ENCODE measurements at regions not wholly inside any gene's neighbourhood (a gene's known extent, or its start where the extent isn't known, plus 50 kb on each side); places are given as distances from the start of the nearest gene placed in this dataset.
"Not testable (repeated sequence)": the region's sequence is repeated elsewhere in the genome, so short reads cannot be mapped to it uniquely, and the experiment has no call there.

DNA sequence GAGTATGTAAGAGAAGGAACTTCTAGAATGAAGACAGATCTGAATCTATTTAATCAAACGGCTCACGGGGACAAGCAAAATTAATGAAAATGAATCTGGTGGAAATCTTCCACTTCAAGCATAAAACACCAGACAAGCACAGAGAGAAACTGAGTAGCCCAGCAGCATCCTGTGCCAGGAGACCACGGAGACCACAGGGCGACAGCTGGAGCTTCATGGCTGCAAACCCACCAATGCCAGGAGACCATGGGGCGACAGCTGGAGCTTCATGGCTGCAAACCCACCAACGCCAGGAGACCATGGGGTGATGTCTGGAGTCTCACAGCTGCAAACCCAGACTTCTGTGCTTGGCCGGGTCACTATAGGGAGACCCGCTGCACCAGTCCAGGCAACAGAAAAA lies 5442.0 kb upstream of the TPTE start:
- H3K4me1 Mint-ChIP-seq (ENCODE audit: low read depth); H3K4me3 Mint-ChIP-seq; DNase-seq; H3K27me3 Mint-ChIP-seq (ENCODE audit: low read depth); intact Hi-C loops (cut with micrococcal nuclease); CTCF ChIA-PET; H3K9me3 Mint-ChIP-seq; H3K36me3 Mint-ChIP-seq (ENCODE audit: low read depth); H3K27ac Mint-ChIP-seq: not testable (repeated sequence)

DNA sequence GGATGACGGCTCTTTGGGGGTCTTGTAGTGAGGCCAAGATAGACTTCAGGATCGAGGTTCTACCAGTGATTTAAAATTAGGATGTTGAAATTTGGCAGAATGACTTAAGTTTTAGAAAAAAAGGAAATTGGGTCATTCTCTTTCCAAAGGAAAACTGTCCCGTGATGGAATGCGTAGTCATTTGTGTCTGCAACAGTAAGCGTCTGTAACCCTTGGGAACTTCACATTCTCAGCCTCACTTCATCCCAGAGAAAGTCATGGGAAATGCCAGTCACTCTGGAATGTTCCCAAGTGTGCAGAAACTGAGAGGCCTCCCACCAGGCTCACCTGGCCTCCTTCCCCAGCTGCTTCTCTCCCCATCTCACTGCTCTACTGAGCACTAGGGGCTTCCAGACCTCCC lies 5441.4 kb upstream of the TPTE start:
- H3K27me3 Mint-ChIP-seq (ENCODE audit: low read depth); DNase-seq; H3K4me1 Mint-ChIP-seq (ENCODE audit: low read depth); H3K4me3 Mint-ChIP-seq; H3K27ac Mint-ChIP-seq; intact Hi-C loops (cut with micrococcal nuclease); CTCF ChIA-PET; H3K36me3 Mint-ChIP-seq (ENCODE audit: low read depth); H3K9me3 Mint-ChIP-seq: not testable (repeated sequence)

DNA sequence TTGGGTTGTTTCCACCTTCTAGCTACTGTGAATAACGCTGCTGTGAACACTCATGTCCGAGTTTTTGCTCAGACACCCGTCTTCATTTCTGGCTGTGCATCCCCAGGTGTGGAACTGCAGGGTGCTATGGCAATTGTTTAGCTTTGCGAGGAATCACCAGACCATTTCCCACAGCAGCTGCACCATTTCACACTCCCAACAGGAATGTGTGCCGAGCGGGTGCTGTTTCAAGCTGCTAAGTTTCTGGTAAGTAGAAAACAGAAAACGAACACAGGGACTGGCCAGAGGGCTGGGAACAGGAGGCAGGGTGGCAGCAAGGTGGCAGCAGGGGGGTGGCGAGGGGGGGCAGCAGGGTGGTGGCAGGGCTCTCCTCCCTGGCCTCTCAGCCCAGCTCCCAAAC lies 5437.1 kb upstream of the TPTE start:
- H3K27ac Mint-ChIP-seq; H3K9me3 Mint-ChIP-seq; H3K4me3 Mint-ChIP-seq; DNase-seq; H3K4me1 Mint-ChIP-seq (ENCODE audit: low read depth); intact Hi-C loops (cut with micrococcal nuclease); H3K27me3 Mint-ChIP-seq (ENCODE audit: low read depth); CTCF ChIA-PET; H3K36me3 Mint-ChIP-seq (ENCODE audit: low read depth): not testable (repeated sequence)

DNA sequence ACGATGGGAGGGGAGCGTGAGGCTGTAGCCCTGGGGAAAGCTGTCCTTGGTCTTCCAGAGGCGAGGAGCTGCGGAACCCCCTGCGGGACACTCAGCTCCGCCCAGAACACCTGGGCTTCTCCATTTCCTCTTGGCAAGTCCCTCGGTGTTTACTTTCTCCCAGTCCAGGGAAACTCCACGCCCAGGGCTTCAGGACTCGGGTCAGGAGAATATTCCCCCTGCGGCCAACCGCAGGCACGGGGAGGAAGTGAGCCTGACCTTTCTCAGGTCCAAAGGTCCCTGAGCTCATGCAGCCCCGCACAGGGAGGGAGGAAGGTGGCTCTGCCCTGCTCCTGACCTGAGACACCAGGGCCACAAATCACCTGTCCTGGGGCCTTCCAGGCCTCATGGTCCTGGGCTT lies 5435.9 kb upstream of the TPTE start:
- H3K27ac Mint-ChIP-seq; H3K4me3 Mint-ChIP-seq; CTCF ChIA-PET; H3K36me3 Mint-ChIP-seq (ENCODE audit: low read depth); intact Hi-C loops (cut with micrococcal nuclease); H3K27me3 Mint-ChIP-seq (ENCODE audit: low read depth); DNase-seq; H3K9me3 Mint-ChIP-seq; H3K4me1 Mint-ChIP-seq (ENCODE audit: low read depth): not testable (repeated sequence)

DNA sequence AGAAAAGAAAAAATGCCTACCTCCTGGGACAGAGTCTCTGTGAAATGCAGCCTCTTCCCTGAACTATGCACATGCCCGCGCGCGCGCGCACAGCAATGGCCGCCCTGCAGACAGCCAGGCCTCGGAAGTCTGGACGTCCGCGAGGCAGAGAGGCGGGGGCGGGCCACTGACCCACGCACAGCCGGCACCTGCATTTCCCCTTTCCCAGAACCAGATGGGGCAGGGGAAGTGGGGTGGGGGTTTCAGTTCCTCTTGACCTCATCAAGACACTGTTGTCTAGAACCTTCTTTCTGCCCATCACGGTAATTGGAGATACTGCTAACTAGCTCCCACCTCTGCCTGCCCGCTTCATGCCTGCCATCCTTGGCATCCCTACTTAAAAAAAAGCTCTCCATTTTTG lies 5435.0 kb upstream of the TPTE start:
- intact Hi-C loops (cut with micrococcal nuclease); H3K4me1 Mint-ChIP-seq (ENCODE audit: low read depth); CTCF ChIA-PET; H3K9me3 Mint-ChIP-seq; H3K27me3 Mint-ChIP-seq (ENCODE audit: low read depth); H3K27ac Mint-ChIP-seq; H3K4me3 Mint-ChIP-seq; H3K36me3 Mint-ChIP-seq (ENCODE audit: low read depth); DNase-seq: not testable (repeated sequence)

DNA sequence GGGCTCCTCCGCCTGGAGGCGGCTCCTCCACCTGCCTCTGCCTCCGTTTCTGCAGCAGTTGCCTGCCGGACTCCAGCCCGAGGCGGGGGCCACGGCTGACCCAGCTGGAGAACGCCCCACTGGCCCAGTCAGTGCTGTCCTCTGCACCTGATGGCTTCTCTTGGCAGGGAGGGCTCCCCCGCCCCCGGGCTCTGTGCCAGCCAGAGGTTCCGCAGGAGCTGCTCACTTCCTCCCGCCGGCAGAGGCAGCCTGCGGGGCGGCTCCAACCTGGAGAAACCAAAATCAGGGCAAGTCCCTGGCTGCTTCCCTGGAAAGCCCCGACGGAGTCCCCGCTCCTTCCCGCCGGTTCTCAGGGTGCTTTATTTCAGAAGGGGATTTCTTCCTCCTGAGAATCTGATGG lies 5432.6 kb upstream of the TPTE start:
- H3K27me3 Mint-ChIP-seq (ENCODE audit: low read depth); H3K4me3 Mint-ChIP-seq; CTCF ChIA-PET; H3K27ac Mint-ChIP-seq; H3K9me3 Mint-ChIP-seq; H3K36me3 Mint-ChIP-seq (ENCODE audit: low read depth); intact Hi-C loops (cut with micrococcal nuclease); H3K4me1 Mint-ChIP-seq (ENCODE audit: low read depth); DNase-seq: not testable (repeated sequence)

DNA sequence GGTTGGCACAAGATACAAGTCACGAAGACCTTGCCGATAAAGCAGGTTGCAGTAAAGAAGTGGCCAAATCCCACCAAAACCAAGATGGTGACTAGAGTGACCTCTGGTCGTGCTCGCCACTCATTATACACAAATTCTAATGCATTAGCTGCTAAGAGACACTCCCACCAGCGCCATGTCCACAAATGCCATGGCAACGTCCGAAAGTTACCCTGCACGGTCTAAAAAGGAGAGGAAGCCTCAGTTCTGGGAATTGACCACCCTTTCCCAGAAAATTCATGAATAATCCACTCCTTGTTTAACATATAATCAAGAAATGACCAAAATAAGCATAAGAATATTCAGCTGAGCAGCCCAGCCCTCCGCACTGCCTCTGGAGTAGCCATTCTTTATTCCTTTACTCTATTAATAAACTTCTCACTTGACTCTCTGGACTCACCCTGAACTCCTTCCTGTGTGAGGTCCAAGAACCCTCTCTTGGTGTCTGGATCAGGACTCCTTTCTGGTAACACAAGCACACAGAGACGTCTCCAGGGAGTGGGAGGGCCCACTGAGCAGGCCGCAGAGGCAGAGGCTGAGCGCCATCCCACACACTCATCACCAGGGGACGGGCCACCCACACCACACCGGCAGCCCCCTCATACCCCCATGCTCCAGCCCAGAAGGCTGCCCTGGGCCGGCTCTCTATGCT lies 5431.8 kb upstream of the TPTE start:
- intact Hi-C loops (cut with micrococcal nuclease): not testable (repeated sequence)

DNA sequence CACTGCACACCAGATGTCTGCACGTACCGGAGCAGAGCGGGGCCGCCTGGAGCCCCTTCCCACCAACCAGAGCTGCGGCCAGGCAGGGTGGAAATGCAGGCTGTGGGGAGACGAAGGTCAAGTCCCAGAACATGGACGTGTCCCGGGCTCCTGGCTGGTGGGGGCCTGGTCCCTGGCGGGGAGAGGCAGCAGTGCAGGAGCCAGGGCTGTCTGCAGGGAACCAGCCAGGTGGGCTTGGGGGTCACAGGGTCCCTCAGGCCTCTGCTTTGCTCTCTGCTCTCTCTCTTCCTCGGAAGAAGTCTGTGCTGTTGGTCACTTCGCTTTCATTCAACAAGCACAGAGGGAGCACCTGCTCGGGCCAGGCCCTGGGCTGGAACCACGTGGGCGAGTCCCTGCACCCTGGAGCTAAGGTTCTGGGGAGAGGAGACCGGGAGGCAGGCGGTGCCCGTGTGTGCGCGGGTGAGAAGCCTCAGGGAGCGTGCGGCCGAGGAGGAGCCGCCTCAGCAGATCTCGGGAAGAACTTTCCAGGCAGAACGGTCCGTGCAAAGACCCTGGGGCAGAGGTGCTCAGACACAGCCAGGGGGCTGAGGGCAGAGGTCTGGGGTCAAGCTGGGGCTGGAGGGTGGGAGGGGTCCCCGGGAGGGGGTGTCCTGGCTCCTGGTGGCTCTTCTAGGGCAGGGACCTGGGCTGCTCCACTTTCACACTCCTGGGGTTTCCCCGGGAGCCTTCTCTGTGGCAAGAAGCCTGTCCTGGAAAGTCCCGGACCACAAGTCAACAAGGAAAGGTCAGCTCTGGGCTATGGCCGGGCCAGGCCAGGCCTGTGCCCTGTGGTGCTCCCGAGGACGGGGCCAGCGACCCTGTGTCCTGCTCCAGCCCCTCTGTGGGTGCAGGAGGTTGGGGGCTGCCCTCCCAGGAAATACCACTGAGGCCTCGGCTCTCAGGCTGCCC lies 5431.0 kb upstream of the TPTE start:
- CTCF ChIA-PET; H3K36me3 Mint-ChIP-seq (ENCODE audit: low read depth); DNase-seq; H3K4me1 Mint-ChIP-seq (ENCODE audit: low read depth); H3K4me3 Mint-ChIP-seq; H3K27me3 Mint-ChIP-seq (ENCODE audit: low read depth); intact Hi-C loops (cut with micrococcal nuclease); H3K27ac Mint-ChIP-seq; H3K9me3 Mint-ChIP-seq: not testable (repeated sequence)

More for the DNA sequence above, 5431.8 kb upstream of the TPTE start:
- H3K27ac Mint-ChIP-seq; DNase-seq; H3K9me3 Mint-ChIP-seq; CTCF ChIA-PET; H3K4me1 Mint-ChIP-seq (ENCODE audit: low read depth); H3K4me3 Mint-ChIP-seq; H3K27me3 Mint-ChIP-seq (ENCODE audit: low read depth); H3K36me3 Mint-ChIP-seq (ENCODE audit: low read depth): not testable (repeated sequence)

DNA sequence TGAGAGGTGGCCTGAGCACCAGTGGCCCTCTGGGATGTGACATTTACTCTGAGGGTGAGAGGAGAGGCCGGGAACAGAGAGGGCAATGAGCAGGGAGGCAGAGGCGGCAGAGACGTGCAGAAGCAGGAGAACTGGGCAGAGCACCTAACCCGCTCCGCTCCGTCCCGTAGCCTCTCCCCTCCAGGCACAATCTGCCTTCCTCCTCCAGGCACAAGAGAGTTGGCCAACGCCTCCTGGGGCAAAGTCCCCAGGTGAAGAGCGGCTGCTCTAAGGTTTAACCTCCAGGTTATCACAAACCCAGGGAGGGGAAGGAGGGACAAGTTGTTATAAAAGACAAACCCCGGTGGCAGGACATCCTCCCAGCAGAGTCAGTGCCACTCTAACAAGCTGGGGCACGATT lies 5430.1 kb upstream of the TPTE start:
- intact Hi-C loops (cut with micrococcal nuclease); H3K4me3 Mint-ChIP-seq; H3K4me1 Mint-ChIP-seq (ENCODE audit: low read depth); H3K27ac Mint-ChIP-seq; H3K27me3 Mint-ChIP-seq (ENCODE audit: low read depth); H3K9me3 Mint-ChIP-seq; H3K36me3 Mint-ChIP-seq (ENCODE audit: low read depth); DNase-seq; CTCF ChIA-PET: not testable (repeated sequence)

DNA sequence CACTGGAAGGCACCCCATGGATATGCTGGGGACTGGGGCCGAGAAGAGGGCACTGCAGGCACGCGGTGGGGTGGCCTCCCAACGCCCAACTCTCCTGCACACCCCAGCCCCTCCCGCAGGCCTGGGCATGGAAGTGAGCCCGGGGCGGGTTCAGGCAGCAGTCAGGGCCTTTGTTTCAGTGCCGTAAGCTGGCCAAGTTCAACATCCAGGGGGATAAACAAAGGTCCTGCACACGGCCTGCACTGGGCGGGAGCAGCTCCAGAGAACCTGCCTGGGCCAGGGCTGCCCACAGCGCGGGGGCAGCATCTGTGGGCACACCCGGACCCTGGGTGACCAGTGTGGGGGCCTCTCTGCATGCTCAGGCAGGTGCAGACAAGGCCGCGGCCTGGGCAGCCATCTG lies 5425.8 kb upstream of the TPTE start:
- H3K27ac Mint-ChIP-seq; H3K4me1 Mint-ChIP-seq (ENCODE audit: low read depth); H3K4me3 Mint-ChIP-seq; H3K27me3 Mint-ChIP-seq (ENCODE audit: low read depth); H3K9me3 Mint-ChIP-seq; intact Hi-C loops (cut with micrococcal nuclease); H3K36me3 Mint-ChIP-seq (ENCODE audit: low read depth); CTCF ChIA-PET; DNase-seq: not testable (repeated sequence)

DNA sequence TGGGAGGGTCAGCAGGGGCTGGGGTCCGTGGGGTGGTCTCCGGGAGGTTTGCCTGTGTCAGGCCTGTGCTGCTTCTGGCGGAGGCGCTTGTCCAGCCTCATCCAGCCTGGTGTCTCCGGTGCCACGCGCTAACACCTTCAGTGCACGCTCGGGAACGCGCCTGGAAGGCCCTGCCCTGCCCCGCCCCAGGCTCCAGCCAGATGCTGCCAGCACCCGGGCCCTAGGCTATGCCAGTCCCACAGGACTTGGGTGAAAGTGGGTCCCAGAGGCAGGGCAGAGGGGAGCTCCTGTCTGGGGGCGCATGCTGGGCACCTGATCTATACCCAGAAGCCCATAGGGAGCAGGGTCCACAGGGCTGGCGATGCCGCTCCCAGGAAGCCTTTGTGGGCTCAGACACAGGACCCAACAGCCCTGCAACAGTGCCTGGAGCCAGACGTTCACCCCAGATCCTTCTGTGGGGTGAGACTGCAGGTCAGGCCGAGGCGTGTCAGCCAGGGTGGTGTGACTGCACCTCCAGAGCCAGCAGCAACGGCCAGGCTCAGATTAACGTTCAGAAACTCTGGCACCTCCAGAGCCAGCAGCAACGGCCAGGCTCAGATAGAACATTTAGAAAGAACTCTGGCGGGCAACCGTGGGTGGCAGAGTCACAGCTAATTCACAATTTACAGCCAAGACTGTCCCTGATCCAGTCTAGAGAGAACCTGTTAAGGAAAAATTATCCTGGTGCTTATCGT lies 5423.2 kb upstream of the TPTE start:
- H3K9me3 Mint-ChIP-seq; H3K4me1 Mint-ChIP-seq (ENCODE audit: low read depth); CTCF ChIA-PET; intact Hi-C loops (cut with micrococcal nuclease); DNase-seq; H3K4me3 Mint-ChIP-seq; H3K27ac Mint-ChIP-seq; H3K27me3 Mint-ChIP-seq (ENCODE audit: low read depth); H3K36me3 Mint-ChIP-seq (ENCODE audit: low read depth): not testable (repeated sequence)

DNA sequence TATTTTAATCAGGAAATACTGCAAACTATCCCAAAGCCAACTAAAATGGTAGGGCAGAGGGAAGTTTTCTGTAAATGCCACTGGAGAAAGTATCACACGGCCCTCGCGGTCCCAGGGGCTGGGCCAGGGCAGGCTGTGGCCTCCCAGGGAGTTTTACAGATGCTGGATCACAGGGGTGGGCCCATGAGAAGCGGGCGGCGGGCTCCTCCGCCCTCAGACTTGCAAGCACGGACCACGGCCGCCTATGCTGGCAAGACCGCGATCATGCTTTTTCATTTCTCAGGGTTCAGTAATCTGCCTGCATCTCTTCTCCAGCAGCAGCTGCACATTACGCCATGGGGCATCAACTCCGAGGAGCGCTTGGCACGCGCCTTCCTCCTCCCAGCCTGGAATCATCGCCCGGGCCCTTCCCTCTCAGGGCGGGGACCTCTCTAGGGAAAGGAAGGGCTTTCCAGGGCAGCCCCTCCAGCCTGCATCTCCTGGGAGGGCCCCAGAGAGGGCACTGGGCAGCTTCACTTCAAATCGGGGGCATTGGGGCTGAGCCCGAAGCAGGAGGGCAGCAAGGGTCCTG lies 5420.7 kb upstream of the TPTE start:
- intact Hi-C loops (cut with micrococcal nuclease); H3K36me3 Mint-ChIP-seq (ENCODE audit: low read depth): not testable (repeated sequence)

More for the DNA sequence above, 5420.7 kb upstream of the TPTE start:
- H3K4me1 Mint-ChIP-seq (ENCODE audit: low read depth); H3K27me3 Mint-ChIP-seq (ENCODE audit: low read depth); DNase-seq; H3K9me3 Mint-ChIP-seq; CTCF ChIA-PET; H3K27ac Mint-ChIP-seq; H3K4me3 Mint-ChIP-seq: not testable (repeated sequence)

All from activated naive CD4-positive, alpha-beta T cell treated with anti-CD3 and anti-CD28 coated beads for 36 hours (primary cell).